ENCODE measurements at regions not wholly inside any gene's neighbourhood (a gene's known extent, or its start where the extent isn't known, plus 50 kb on each side); places are given as distances from the start of the nearest gene placed in this dataset.
A peak's percentile ranks its signal among the peaks of the same experiment; 100 is the strongest.

GRCh38 chr9:115207003-115207836 lies 89.3 kb upstream of the TNC start:
- Histone ChIP-seq H3K4me3 (no peak overlapping the region), H3K27ac (peak overlapping the region in 7 of 21 experiments; percentile 21 to 66 (median 47))

GRCh38 chr9:115208501-115208900 lies 90.5 kb upstream of the TNC start:
- Histone ChIP-seq H3K27ac (peak overlapping the region in 5 of 21 experiments; percentile 27 to 66 (median 47)), H3K4me3 (no peak overlapping the region)

GRCh38 chr9:115209601-115210306 lies 91.8 kb upstream of the TNC start:
- Histone ChIP-seq H3K27ac (peak overlapping the region in 1 of 21 experiments; percentile 15), H3K4me3 (no peak overlapping the region)

GRCh38 chr9:115210699-115211098 lies 92.7 kb upstream of the TNC start:
- Histone ChIP-seq H3K4me3 (no peak overlapping the region), H3K27ac (peak overlapping the region in 2 of 21 experiments; percentile 14 to 25)

- H3K4me3 ChIP-seq: no peak overlapping the region
- H3K27ac ChIP-seq: peak overlapping the region in 4 of 21 experiments; percentile 14 to 57 (median 24)
Measured at GRCh38 chr9:115211413-115212124, 93.6 kb upstream of the TNC start.

- Histone ChIP-seq H3K4me3 (no peak overlapping the region), H3K27ac (peak overlapping the region in 3 of 21 experiments; percentile 29 to 57 (median 29))
Measured at GRCh38 chr9:115212125-115212605, 94.2 kb upstream of the TNC start.

- peak overlapping the region in 3 of 21 experiments; percentile 29 to 57 (median 29) for H3K27ac ChIP-seq
Measured at GRCh38 chr9:115212832-115213231, 94.9 kb upstream of the TNC start.

GRCh38 chr9:115213818-115214334 lies 95.9 kb upstream of the TNC start:
- H3K4me3 ChIP-seq: no peak overlapping the region
- H3K27ac ChIP-seq: peak overlapping the region in 2 of 21 experiments; percentile 24 to 29

More at GRCh38 chr9:115212832-115213231, 94.9 kb upstream of the TNC start:
- H3K4me3 ChIP-seq: no peak overlapping the region

- Histone ChIP-seq H3K4me3 (no peak overlapping the region), H3K27ac (no peak overlapping the region)
Measured at GRCh38 chr9:115216873-115217272, 98.9 kb upstream of the TNC start.

GRCh38 chr9:115220319-115221005 lies 102.5 kb upstream of the TNC start:
- no peak overlapping the region for H3K4me3 ChIP-seq
- no peak overlapping the region for H3K27ac ChIP-seq

- no peak overlapping the region for H3K27ac ChIP-seq
Measured at GRCh38 chr9:115223471-115223870, 105.5 kb upstream of the TNC start.

GRCh38 chr9:115225459-115226116 lies 107.6 kb upstream of the TNC start:
- Histone ChIP-seq H3K4me3 (no peak overlapping the region), H3K27ac (no peak overlapping the region)

More at GRCh38 chr9:115223471-115223870, 105.5 kb upstream of the TNC start:
- no peak overlapping the region for H3K4me3 ChIP-seq

GRCh38 chr9:115226152-115226551 lies 108.2 kb upstream of the TNC start:
- no peak overlapping the region for H3K27ac ChIP-seq
- no peak overlapping the region for H3K4me3 ChIP-seq

GRCh38 chr9:115229496-115229895 lies 111.5 kb upstream of the TNC start:
- Histone ChIP-seq H3K4me3 (no peak overlapping the region), H3K27ac (no peak overlapping the region)

GRCh38 chr9:115230924-115231515 lies 113.1 kb upstream of the TNC start:
- no peak overlapping the region for H3K4me3 ChIP-seq
- no peak overlapping the region for H3K27ac ChIP-seq

GRCh38 chr9:115232181-115232774 lies 114.3 kb upstream of the TNC start:
- no peak overlapping the region for H3K4me3 ChIP-seq
- no peak overlapping the region for H3K27ac ChIP-seq

- H3K27ac ChIP-seq: peak overlapping the region in 7 of 21 experiments; percentile 3 to 69 (median 31)
- no peak overlapping the region for H3K4me3 ChIP-seq
Measured at GRCh38 chr9:115234094-115234493, 116.1 kb upstream of the TNC start.

- Histone ChIP-seq H3K27ac (no peak overlapping the region), H3K4me3 (no peak overlapping the region)
Measured at GRCh38 chr9:115235221-115235620, 117.3 kb upstream of the TNC start.
